MV-4-11 (cell line): ENCODE measurements at regions not wholly inside any gene's neighbourhood (a gene's known extent, or its start where the extent isn't known, plus 50 kb on each side); places are given as distances from the start of the nearest gene placed in this dataset.
A peak's percentile ranks its signal among the peaks of the same experiment; 100 is the strongest.

Experiments used
- DNase-seq: peaks from one replicate; lab custom pipeline; 2025; lab: John Stamatoyannopoulos, UW

- peak; percentile 81 for DNase-seq
These were observed 704.8 kb downstream of the ARAP2 start for GRCh38 chr4:35539404-35540055.

DNA sequence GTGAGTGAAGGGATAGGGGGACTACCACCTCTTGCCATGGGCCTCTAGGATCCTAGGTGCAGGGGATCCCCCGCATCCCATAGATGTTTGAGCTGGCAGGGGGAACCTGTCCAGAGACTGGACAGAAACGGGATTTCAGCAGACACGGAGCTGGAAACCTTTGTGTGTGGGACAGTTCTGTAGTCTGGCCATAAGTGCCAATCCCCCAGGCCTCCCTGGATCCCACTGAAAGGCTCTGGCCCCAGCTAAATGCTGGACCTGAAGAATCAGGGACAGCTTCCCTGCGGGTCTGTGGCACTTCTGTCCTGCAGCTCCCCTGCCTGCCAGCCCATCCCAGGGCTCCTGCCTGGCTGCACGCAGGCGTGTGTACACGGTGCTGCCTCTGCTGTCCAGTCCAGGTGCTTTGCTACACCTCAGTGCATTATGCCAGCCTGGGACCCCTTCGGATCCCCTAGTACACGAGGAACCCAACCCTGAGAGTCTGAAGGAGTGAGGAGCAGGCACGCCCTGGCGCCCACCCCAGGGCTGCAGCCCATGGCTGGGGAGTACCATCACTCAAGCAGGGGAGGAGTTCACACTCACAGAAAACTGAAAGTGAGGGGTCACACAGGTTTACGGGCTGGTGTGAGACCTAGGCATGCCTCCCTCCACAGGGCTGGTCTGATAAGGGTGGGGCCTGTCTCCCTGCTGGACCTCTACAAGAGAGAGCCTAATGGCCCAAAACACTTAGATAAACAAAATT lies 703.0 kb downstream of the ARAP2 start:
- DNase-seq, result no peak

DNA sequence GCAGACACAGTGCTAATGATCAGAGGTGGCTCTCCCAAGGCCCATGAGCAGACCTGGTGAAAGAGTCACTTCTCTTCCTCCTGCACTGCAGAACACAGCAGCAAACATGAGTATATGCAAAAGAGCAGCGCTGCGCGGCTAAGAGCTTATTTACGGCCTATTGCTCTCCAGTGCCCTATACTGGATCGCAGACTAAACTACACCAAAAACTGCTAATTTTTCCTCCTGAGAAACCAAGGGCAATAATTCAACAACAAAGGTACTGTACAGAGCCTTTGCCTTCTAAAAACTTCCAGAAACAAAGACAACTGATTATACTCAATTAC lies 702.5 kb downstream of the ARAP2 start:
- DNase-seq, result no peak

DNA sequence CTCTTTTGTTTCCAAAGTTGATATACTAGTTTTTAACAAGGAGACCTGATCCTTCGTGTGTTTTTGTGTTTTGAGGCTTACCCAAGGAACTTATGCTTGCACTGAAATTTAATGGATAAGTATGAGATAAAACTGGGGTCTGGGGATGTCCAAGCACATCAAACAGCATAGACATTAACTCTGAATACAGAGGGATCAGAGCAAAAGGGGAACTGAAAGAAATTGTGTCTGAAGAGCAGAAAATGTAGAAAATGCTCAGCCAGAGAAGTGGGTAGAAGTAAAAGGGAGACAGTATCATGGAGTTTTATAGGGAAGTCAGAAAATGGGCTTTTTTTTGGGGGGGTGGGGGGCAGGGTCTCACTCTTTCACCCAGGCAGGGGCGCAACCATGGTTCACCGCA lies 695.4 kb downstream of the ARAP2 start:
- peak; percentile 70 for DNase-seq

- no peak for DNase-seq
These were observed 687.9 kb downstream of the ARAP2 start for GRCh38 chr4:35556387-35556786.

- DNase-seq, result no peak
These were observed 684.6 kb downstream of the ARAP2 start for GRCh38 chr4:35559559-35560365.

DNA sequence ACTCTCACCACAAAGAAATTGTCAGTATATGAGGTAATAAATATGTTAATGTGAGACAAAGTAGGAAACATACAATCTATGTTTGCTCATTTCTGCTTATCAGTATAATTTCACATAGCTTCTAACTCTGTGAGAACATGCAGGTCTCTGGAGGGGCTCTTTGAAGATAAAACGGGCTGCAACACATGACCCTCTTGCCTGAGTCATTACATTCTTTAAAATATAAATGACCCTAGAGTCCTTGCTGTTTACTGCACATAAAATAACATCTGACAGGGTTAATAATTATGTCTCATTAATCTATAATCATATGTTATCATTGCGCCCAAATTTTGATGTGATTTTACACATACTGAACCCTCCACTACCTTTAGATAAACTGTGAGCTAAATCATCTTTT lies 681.5 kb downstream of the ARAP2 start:
- no peak for DNase-seq

- no peak for DNase-seq
These were observed 678.7 kb downstream of the ARAP2 start for GRCh38 chr4:35565640-35566039.

DNA sequence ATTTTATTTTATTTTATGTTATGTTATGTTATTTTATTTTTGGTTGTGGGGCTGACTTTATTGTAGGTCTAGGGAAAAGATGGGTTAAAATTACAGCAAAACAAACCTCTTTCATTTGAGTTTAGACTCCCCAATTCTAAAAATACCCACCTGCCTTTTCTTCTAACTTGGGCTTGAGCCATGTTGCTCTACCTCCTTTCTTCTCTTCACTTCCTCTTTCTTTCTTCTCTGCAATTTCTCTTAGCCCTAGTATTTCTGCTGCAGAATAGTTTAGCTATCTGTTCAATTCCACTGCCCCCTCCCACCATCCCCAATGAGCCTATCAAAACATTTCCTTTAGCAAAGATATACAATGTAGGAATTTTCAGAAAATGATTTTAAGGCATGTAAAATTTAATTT lies 653.3 kb downstream of the ARAP2 start:
- DNase-seq, result peak; percentile 9

DNA sequence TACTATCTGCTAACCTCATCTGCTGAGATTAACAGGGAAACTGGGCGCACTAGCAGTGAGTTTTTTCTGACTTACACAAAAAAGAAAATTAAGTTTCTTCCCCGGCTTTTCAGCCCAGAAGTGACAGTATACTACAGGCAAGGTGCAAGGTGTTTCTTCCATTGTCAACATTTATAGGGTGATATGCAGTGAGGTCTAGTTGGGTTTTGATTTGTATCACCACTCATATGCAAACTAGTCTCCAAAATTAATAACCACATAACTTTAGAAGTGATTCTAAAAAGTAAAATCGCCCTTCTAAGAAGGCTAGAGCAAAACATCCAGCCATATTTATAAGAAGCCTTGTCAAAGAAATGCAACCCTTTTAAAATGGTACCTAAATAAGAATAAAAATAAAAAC lies 640.1 kb downstream of the ARAP2 start:
- DNase-seq, result no peak

DNA sequence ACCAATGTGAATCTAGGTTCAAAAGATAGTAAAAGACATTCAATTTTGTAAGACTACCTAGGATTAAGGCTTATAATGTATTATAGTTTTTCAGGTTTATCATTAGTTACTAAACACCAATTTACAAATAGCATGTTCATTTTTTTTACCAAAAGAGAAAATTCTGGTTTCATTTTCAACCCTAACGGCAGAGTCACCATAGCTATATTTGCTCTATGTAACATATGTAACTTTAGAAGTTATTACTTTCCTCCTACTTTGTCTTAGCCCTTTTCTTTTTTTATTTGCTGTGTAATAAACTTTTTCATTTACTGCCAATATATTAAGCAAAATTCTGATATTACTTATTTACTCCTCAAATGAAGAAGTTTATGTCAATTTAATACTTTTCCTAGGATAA lies 639.6 kb downstream of the ARAP2 start:
- no peak for DNase-seq

DNA sequence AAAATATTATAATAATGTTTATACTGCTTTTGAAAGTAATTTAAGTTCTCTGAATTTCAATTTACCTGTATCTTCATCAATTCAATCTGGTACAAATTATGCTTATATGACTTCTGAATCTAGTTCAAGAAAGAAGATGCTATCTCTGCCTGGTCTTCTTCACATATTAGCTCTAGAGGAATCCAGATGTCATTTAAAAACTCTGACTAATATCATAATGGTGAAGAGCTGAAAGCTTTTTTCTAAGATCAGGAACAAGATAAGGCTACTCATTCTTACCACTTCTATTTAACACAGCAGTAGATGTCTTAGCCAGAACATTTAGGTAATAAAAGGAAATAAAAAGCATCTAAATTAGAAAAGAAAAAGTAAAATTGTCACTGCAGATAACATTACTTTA lies 636.1 kb downstream of the ARAP2 start:
- DNase-seq, result no peak

- DNase-seq, result no peak
These were observed 630.2 kb downstream of the ARAP2 start for GRCh38 chr4:35614120-35614519.

DNA sequence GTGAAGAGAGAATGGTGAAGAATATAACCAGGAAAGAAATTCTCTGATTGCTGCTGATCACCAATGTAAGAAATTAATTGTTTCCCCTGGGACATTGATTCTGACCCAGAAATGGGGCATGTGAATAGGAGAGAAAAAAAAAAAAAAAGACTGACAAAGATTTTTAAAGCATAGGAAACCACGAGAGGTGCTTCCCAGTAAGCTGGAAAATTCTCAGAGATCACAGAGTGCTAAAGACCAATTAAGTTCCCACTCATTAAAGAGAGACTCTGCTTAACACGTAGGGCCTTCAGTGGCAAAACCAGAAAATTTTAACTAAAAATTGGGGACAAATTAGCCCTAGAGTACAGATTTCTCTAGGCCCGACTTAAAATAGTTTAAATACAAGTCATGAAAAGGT lies 604.4 kb downstream of the ARAP2 start:
- no peak for DNase-seq

- peak; percentile 86 for DNase-seq
These were observed 600.7 kb downstream of the ARAP2 start for GRCh38 chr4:35643661-35644060.

DNA sequence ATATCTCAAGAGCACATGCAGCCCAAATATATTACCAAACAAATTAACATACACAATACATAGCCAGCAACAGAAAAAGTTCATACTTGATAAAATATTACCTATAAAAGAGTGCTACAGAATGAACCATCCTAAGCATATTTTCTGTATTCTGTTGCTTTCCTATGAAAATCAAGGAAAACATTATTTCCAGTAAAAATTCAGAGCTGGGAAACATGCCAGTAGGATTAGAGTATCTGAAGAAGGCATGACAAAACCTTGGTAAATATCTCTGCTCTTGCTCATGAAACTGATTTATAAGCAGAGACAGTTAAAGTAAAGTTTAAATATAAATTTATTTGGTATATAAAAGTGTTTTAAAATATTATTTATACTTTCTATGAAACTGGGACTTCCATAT lies 599.7 kb downstream of the ARAP2 start:
- DNase-seq, result no peak

- DNase-seq, result no peak
These were observed 595.3 kb downstream of the ARAP2 start for GRCh38 chr4:35649011-35649410.

- DNase-seq, result peak; percentile 76
These were observed 594.5 kb downstream of the ARAP2 start for GRCh38 chr4:35649778-35650177.

GRCh38 chr4:35652197-35652596 lies 592.1 kb downstream of the ARAP2 start:
- DNase-seq, result no peak

GRCh38 chr4:35653451-35653850 lies 590.9 kb downstream of the ARAP2 start:
- DNase-seq, result no peak

GRCh38 chr4:35673137-35673536 lies 571.2 kb downstream of the ARAP2 start:
- DNase-seq, result no peak

- peak; percentile 15 for DNase-seq
These were observed 559.6 kb downstream of the ARAP2 start for GRCh38 chr4:35684755-35685154.

DNA sequence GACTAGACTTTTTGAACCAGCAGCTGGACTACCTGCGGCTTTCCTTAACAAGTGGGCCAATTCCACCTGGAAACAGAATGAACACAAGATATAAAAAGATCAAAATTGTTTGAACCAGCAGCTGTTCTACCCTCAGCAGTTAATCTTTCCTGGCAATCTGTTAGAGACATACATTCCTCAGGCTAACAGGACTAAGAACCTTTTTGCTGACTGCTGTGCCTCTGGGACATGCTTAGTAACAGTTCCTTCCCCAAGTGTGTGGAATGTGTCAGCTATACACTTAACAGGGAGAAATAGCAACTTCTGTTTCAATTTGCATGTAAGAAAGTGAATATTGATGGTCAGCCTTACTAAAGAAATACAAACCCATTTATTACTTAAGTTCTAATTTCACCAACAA lies 554.4 kb downstream of the ARAP2 start:
- no peak for DNase-seq
